Esophagus muscularis mucosa (tissue), 3 donors: ENCODE measurements at regions not wholly inside any gene's neighbourhood (a gene's known extent, or its start where the extent isn't known, plus 50 kb on each side); places are given as distances from the start of the nearest gene placed in this dataset.

Experiments
- CTCF ChIP-seq, 3 experiments: fragments of 200-600 bp in 2 of 3; fragments of 450-650 bp in 1 of 3; sonication (generic) in 2 of 3; IDR thresholded peaks; one replicate each; pipeline ENCODE4 v1.5.1; 2017 to 2019; ENCODE audit warnings: antibody characterized with exemption in 3 of 3, mild to moderate bottlenecking in 2 of 3, moderate library complexity in 1 of 3
- POLR2AphosphoS5 ChIP-seq, 2 donors: sonication (generic); formaldehyde crosslinking; IDR thresholded peaks; one replicate each; pipeline ENCODE4 v1.6.1; 2017; ENCODE audit warnings: antibody characterized with exemption in 2 of 2

DNA sequence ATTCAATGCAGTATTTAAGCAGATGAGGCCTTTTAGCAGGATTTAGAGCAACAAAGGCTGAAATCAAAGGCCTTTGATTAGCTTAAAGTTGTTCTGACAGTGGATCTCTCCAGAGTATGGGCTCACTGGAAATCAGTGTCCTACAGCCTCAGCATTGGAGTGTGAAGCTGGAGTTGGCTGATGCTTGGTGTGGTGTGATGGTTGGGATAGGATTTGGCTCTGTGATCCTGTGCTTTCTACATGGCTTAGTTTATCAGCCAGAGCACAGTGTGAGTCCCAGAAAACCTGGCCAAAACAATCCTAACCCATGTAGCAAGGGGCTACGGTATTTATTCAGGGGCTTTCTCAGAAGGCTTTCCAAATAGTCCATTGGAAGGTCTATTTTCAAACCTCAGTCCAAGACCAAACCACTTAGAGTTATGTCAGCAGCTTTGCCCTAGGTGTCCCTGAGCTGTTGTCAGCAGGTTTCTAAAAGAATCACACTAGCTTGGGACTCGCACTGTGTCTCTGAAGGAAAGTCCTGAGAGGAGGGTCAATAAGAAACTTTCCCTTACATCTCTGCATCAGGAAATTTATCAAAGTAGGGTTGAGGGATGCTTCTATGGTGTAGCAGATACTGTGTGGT is 65.4 kb upstream of the ANKRD1 start:
- TF ChIP-seq CTCF (IDR thresholded peaks at IDR 0.05) (no peak), POLR2AphosphoS5 (IDR thresholded peaks at IDR 0.05) (no peak)
